Activated CD4-positive, alpha-beta T cell treated with anti-CD3 and anti-CD28 coated beads, Interleukin-2, Interleukin-6, amounts not matched to agents 100 ng/mL and 50 ng/mL, durations not matched to agents 16 hours and 8 hours (primary cell): ENCODE measurements at regions not wholly inside any gene's neighbourhood (a gene's known extent, or its start where the extent isn't known, plus 50 kb on each side); places are given as distances from the start of the nearest gene placed in this dataset.

ENCODE experiments used
- DNase-seq: peaks from one replicate; pipeline ENCODE4 v3.0.0-alpha.2; 2020

DNA sequence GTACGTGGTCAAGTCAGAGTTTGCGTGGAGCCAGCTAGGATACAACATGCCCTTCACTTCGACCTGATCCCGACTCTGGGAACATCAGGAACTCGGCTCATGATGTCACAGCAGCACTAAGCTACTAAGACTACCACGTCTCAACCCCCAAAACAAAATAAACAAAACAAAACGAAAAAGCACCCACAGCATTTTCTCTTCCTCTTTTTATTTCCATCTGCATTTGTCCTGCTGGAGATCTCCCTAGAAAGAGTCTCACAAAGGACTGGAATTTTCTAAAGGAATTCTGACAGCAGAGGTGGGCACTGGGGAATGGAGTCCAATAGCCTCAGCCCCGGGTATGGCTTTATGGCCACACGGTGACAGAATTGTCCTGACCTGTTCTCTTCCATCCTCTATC is 196.6 kb downstream of the SALL1 start:
- DNase-seq: no peak

DNA sequence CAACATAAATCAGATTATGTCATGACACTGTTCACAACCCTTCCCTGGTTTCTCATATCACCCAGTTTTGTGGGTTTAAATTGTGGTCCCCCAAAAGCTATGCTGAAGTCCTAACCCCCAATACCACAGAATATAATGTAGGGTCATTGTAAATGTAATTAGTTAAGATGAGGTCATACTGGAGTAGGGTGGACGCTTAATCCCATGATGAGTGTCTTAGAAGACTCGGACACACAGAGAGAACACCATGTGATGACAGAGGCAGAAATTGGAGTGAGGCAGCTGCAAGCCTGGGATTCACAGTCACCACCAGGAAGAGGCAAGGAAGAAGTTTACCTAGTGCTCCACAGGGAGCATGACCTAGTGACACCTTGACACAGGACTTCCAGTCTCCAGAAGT is 197.8 kb downstream of the SALL1 start:
- DNase-seq: no peak

DNA sequence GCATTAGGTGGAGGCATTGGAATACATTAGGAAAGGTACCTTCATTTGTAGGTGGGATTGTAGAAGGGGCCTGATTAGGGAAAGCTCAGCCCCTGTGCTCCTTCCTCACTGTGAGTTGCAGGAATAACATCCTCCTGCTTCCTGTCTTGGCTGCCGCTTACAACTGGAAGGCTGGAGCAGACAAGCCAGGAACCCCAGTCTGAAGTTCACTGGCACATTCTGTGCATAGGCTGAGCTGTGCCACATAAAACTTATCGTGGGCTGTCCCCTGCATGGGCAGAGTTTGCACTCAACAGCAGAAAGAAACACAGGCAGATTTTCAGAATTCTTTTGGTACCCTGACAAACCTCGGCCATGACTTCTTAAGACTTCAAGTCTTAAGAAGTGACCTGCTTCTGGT is 200.1 kb downstream of the SALL1 start:
- DNase-seq: no peak

DNA sequence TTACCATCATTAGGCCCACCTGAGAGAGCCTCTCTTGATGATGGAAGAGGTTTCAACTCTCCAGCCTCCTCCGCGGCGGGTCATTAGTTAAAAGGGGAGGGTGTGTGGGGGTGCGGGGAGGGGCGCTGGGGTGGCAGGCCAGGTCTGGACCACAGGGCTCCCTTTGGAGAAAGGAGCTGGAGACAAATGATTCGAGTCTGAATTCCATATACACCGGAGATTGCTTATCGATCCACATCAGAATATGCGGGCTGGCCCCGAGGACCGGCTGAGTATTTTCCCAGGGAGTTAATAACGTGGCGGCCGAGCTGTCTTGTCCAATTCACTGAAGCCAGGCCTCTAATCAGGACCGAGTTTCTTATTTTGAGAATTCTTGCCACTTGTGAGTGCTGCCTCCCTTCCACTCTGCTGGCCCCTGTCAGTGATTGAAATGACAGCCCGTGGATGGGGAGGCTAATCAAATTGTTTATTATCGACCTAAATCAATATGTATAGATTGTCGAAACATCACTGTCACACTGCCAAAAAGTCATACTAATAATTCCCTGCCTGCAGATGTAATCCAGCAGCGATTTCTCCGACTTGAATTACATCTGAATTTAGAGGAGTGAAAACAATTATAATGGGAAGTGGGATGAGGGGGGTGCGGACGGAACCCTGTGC is 202.7 kb downstream of the SALL1 start:
- no peak for DNase-seq

DNA sequence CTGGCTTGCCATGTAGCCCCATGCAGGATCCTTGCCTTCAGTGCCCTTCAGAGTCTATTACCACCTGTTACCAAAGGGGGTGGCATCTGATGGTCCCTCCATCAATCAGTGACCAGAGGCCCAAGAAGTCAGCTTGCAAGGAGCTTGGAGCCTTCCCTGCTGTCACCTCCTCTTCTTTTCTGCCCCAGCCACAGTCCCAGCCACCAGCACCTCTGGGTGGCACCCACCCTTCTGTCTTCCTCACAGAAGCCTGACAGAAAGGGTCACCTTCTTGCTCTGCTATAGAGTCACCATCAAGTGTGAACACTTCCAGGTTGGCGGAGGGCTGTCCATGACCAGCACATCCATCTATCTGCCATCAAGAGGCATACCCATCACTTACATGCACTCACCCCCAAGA is 203.2 kb downstream of the SALL1 start:
- DNase-seq: no peak

DNA sequence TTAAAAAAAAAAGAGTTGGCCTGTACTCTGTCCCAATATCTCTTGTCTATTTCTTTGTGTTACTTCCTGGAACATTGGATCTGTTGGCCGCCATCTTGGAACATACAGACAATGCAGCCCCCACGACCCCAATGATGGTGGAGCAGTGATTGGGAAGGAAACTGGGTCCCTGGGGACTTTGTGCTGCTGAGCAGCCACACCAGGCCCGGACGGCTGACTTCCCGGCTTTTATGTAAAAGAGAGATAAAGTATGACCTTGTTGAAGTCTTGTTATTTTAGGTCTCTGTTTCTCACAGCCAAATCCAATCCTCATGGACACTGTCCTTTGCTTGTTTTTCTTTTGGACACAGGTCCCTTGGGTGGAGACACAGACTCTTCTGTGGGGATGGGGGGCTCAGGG is 204.5 kb downstream of the SALL1 start:
- DNase-seq: no peak

DNA sequence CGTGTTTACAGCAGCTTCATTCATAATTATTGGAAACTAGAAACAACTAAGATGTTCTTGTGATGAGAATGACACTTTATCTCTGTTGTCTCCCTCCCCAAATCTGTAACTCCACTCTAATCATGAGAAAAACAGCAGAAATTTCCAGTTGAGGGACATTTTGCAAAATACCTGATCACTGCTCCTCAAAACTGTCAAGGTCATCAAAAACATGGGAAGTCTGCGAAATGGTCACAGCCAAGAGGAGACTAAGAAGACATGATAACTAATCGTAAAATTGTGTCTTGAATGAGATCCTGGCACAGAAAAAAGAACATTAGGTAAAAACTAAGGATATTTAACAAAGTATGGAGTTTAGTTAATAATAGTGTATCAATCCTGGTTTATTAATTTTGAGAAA is 204.2 kb downstream of the CYLD start:
- no peak for DNase-seq

DNA sequence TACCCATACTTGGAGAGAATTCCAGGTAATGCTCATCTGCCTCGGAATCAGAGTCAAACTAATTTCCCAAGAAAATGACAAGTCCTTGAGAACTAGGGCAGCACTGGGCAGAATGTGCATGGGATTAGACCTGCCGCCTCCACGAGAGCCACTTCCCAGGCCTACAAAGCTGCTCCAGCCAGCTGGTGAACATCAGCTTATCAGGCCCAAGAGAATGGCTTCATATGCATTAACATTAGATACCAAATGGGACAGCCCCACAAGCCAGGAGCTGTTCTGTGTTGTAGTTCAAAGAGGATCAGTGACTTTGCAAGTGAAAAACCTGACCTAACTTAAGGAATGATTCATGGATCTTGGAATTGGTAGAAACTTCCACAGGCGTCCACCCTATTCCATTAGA is 203.3 kb downstream of the CYLD start:
- no peak for DNase-seq

DNA sequence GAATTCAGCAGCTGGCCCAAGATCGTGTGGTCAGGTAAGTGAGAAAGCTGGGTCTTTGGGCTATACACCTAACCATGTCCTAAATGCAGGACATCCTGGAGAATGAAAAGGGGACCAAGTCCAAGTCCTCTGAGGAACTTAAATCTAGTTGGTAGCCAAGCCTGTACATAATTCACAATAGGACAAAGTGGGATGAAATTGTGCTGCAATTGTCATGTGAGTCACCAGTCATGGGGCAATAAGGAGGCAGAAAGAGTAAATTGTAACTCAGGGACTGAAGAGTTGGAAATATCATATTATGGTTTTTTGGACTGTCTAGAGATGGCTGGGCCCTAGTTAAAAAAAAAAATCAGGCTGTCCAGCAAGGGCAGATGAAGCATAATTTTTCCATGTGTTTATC is 202.6 kb downstream of the CYLD start:
- no peak for DNase-seq

DNA sequence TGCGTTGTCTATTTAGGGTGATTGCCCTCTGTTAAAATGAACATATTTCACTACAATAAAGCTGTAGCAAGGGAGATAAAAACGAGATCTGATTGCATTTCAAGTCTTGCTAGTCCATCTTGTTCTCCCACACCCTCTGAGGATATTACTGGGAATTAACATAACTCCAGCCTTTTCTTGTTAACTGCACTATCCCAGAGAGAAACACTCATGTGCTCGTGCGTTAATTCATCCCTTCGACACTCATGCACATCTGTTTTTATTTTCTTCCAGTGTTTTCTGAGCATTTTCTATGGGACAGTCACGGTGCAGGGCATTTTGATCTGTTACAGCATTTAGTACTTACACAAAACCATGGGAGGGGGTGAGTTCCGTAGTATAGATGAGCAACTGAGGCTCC is 202.1 kb downstream of the CYLD start:
- no peak for DNase-seq

DNA sequence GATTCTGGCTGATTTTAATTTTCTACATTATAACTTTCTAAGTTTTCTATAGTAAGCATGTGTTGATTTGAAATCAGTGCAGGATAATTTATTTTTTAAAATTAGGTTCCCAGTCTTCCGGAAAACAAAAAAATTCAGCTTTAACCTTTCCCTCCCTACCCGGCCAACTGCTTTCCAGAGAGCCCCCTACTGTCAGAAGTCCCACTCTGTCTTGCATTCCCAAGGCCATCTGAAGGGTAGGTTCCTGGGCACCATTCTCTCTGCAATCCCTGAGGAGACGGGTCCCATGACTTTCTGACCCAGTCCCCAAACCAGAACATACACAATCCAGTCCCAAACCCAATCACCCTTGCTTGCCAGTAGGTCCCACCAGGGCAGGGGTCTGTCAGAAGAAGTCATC is 200.3 kb downstream of the CYLD start:
- no peak for DNase-seq

DNA sequence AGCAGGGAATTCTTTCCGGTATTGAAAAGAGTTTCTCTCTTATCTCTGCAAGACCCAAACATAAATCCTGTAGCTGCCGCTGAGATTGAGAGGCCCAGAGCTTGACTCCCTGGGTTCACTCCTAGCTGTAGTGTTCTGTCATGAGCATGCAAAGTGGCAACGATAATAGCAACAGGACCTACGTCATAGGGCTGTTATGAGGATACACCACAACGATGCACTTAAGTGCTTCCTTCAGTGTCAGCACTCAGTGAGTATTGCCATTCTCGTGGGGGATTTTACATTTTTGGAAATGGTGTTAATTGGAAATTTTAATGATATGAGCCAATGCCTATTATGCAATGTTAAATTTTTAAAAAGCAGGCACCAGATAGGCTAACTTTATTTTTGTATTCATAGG is 199.8 kb downstream of the CYLD start:
- DNase-seq: no peak

DNA sequence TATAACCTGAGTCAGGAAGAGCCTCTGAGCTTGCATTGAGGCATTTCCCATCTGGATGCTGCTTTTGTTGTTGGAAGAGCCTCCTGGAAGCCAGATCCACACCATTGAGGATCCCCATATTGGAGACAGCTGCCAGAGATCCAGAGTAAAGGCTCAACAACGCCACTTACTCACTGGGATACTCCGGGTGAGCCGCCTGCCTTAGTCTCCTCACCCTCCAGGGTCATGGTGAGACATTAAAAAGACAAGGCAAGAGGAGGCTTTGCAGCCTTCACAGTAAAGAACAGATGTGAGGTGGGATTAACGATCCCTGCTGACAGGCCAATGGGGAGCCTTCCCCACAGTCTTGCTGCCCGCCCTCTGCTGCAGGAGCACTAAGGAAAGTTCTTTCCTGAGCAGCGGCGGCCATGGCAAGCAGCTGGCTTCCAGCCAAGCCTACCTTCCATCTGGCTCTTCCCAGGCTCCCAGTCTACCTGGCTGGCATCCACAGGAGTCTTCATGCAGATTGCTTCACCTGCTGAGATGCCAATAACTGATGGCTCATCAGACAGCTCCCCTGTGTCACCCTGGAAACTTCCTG is 198.5 kb downstream of the CYLD start:
- DNase-seq: no peak

DNA sequence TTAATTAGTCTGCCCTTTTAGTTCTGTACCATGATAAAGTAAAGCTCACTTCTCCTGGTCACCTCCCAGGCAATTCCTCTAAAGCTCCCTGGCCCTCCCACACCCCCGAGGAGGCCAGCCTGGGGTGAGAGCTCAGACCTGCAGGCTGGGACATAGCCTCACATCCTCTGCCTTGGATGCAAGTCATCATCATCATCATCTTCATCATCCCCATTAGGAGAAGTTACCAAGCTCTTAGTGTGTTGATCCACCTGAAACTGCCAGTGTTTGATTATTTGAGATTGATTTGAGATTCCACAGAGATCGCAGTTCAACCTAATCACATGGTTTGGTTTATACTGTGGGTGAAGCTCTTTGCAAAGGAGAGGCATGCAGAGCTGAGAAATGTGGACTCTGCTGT is 197.5 kb downstream of the CYLD start:
- no peak for DNase-seq

DNA sequence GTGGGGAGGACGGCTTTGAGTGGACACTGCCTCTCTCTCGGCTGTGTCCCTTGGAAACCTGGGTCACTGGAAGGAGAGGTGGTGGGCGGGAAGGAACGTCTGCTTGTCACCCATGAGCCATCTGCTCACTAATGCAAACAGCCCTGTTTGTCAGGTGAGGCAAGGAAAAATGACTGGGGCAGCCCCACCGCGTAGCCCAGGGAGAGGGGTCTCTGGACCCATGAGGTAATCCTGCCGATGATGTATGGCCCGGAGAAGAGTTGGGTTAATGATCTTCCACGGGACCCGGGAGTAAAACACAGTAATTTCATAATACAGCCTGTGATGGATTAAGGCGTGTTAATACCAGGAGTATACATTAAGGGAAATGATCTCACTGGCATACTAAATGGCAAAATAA is 197.0 kb downstream of the CYLD start:
- DNase-seq: no peak

DNA sequence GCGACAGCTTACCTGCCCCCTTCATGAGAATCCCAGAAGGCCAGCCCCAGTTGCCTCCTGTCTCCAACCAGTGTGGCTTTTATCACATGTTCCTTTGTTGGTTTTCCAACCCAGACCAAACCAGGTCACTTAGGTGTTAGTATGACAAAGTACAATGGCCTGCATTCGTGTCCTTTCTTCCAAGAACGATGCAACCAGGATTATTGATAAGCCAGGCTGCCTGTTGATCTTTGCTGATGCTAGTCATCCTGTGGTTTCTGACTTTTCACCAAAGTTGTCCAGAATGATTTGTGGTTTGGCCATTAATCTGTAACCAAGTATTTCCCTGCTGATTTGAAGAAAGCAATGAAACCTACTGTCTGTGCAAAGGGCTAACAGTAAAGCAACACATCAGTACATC is 191.4 kb downstream of the CYLD start:
- DNase-seq: no peak

DNA sequence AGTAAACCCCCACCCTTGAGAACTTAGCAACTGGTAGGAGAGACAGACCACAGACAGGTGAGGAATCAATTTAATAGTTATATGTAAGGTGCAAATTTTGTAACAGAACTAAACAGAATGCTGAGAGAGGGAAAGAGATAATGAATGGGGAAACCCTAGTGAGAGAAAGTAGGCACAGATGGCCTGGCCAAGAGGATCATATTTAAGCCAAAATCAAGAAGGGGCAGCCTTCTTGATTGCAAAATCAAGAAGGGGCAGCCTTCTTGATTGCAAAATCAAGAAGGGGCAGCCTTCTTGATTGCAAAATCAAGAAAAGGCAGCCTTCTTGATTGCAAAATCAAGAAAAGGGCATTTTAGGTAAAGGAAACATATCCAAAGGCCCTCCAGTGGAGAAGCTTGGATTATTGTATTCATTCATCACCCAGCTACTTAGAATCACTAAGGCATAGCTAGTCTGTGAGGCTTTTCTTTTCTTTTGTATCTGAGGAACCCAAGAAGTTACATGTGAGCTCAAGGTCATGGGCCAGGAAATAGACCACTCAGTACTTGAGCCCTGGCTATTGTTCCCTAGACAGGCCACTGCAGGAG is 190.6 kb downstream of the CYLD start:
- DNase-seq: no peak

DNA sequence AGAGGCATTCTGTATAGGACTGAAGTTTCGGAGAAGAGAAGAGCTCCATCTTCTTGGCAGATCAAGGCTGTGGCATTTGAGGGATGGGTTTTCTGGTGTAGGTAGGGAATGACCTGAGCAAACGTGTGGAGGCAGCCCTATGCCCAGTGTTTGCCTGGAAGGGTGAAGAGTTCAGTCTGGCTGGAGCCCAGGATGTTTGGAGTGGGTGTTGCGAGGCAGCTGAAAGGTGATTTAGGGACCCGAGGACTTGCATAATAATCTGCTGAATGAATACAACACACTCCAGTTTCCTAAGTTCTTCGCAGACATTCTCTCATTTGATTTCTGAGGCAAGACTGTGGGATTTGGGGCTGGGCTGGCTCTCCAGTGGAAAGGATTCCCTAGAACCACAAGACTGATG is 186.2 kb downstream of the CYLD start:
- DNase-seq: no peak

DNA sequence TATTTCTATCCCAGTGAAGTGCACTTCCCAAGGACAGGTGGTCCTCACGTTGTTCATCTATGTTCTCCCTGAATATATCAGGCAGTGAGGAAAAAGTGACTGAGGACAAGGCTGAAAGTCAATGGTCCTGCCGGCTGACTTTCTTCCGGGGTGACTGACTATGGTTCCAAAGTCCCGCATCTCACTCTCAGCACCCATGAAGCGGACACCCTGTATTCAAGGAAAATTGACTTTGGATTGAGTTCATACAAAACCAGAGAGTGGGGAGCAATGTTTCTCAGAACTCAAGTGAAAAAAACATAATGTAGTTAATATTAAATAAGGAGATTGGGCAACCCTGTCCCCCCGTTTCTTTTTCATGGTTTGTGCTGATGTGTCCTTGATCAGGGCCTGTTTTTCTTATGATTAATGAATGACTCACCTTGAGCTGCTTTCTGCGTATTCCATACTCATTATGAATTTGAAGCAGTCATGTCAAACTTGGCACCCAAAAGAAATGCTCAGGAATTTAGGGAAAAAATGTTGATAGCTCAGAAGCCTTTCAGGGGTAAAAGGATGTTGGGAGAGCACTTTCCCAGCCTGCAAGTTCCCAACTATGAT is 184.0 kb downstream of the CYLD start:
- no peak for DNase-seq

DNA sequence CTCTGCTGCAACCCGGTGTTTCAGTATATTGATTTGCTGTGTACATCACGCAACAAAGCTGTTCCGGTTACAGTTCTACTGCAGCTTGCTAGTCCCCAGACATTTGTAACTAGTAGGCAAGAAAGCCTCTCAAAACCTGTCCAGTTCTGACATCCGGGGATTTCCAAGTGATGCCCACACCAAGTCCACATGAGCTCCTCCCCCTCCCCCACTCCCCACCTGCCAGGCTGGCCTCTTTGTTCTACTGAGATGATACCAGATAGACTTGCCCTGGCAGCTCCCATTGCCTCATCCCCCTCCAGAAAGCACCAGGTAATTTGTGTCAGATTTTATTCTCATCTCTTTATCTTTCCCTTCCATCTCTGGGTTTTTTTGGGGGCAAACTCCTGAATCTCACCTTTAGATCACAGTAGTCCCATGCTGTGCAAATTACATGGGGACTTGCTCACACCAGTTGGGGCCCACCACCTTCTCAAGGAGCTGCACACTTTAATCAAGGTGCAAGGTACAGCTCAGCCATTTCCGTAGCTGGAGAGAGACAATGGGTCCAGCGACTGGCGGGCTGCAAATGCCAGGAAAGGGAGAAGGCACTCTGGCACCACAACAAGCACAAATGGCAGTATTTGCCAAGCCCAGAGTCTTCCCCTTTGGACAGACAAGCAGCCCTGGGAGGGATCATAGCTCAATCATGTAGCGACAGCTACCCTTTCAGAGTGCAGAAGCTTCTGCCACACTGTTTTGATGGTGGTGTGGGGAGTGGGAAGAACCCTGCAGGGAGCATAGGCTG is 183.1 kb downstream of the CYLD start:
- no peak for DNase-seq

DNA sequence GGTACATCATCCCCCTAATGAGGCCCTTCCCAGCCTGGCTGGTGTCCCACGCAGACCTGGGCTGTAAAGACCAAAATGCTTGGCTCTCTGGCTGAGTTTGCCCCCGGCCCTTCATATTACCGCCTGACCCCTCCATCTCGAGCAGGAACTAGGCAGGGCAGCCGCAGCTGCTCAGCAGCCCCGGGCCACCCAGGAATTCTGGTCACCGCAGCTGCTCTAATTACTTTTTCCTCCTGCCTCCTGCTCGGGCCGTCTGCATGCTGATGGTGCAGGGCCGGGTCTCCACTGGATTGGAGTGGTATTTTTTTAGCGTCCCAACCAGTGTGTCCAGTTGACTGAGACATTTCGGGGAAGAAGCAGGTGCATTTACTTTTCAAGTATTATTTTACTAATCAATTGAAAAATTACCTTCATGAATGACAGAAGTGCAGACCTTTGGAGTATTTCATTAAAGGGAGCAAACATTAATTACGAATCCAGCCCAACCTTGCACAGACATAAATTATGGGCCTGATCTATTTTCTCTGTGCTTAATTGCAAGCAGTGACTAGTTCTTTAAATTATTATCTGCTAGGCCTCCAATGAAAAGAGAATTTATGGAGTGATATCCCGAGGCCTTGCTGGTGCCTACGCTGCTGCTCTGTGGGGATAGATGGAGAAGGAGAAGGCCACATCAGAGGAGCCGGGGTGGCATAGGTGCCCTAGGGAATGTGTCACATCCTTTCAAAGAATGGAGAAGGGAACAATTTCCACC is 176.2 kb downstream of the CYLD start:
- DNase-seq: no peak

DNA sequence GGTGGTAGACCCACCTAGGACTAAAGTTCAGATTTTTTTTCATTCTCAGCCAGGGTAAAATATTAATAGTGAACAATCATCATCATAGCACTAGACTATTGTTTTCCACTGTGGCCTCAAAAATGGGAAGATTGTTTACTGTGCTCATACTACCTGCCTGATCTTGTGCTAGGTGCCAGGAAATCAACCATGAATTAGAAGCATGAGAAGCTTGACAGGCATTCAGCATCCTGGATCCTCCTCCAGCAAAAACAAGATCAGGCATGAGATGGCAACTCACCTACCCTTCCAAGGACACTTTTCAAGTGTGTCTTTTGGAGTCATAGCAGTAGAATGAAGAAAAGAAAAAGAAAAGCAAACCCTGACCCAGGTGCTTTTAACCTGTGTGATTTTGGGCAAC is 174.2 kb downstream of the CYLD start:
- no peak for DNase-seq

DNA sequence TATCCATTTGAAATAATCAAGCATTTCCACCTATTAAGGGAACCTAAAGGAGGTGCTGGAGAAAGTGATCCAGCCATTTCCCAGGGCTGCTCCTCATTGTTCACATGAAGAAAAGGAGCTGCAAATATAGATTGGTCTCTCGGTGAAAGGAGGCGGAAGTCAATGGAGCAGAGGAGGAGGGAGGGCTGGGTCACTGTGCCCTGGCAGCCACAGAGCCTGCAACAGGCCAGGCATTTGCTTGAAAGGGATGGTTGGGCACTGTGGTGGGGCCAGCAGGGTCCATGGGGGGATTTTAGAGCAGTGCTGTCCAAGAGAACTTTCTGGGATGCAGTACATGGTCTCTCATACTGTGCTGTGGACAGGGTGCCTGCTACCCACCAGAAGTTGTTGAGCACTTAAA is 173.2 kb downstream of the CYLD start:
- no peak for DNase-seq
